Vagina (tissue), 2 donors: ENCODE measurements at regions not wholly inside any gene's neighbourhood (a gene's known extent, or its start where the extent isn't known, plus 50 kb on each side); places are given as distances from the start of the nearest gene placed in this dataset.

ENCODE experiments used
- CTCF ChIP-seq, 3 experiments: fragments of 450-650 bp in 2 of 3; fragments of 200-600 bp in 1 of 3; sonication (generic) in 1 of 3; IDR thresholded peaks; one replicate each; pipeline ENCODE4 v1.5.1; 2017 to 2019; ENCODE audit warnings: antibody characterized with exemption in 3 of 3, mild to moderate bottlenecking in 2 of 3, moderate library complexity in 2 of 3
- POLR2A ChIP-seq, 2 donors: fragments of 450-650 bp; IDR thresholded peaks; one replicate each; pipeline ENCODE4 v1.6.1; 2017; ENCODE audit warnings: antibody characterized with exemption in 2 of 2, mild to moderate bottlenecking in 2 of 2, moderate library complexity in 2 of 2
- POLR2AphosphoS5 ChIP-seq, 2 donors: sonication (generic); formaldehyde crosslinking; IDR thresholded peaks; one replicate each; pipeline ENCODE4 v1.9.0; 2017; ENCODE audit warnings: antibody characterized with exemption in 2 of 2, mild to moderate bottlenecking in 2 of 2, low read depth in 1 of 2; ENCODE audit not compliant: insufficient read depth in 1 of 2

GRCh38 chr6:101129851-101130250 lies 248.7 kb upstream of the ASCC3 start:
- TF ChIP-seq POLR2AphosphoS5 (IDR thresholded peaks at IDR 0.05; ENCODE audit: insufficient read depth in 1 of 2, low read depth in 1 of 2) (no peak), CTCF (IDR thresholded peaks at IDR 0.05) (no peak), POLR2A (IDR thresholded peaks at IDR 0.05) (no peak)
